ENCODE measurements at regions not wholly inside any gene's neighbourhood (a gene's known extent, or its start where the extent isn't known, plus 50 kb on each side); places are given as distances from the start of the nearest gene placed in this dataset.

DNA sequence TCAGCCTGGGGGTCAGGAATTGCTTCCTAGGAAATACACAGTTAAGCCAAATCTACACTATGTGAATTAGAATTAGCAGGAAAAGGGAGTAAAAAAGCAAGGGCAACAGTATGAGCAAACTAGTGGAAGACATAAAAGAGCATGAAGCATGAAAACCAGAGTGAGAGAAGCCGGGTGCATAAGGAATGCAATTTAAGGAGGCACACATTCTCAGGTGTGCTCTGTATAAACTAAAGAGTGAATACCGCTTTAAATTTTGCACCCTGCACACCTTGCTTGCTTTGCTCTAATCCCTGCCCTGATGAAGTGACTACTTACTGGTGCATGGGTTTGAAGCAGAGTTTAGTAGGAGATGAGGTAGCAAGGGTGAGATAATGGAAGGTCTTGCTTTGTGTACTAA lies 65.7 kb upstream of the EPHA4 start:
- no peak overlapping the region for H3K4me3 ChIP-seq (ENCODE audit: control insufficient read depth, low read depth, low read length)
- TF ChIP-seq, protein P1, sequence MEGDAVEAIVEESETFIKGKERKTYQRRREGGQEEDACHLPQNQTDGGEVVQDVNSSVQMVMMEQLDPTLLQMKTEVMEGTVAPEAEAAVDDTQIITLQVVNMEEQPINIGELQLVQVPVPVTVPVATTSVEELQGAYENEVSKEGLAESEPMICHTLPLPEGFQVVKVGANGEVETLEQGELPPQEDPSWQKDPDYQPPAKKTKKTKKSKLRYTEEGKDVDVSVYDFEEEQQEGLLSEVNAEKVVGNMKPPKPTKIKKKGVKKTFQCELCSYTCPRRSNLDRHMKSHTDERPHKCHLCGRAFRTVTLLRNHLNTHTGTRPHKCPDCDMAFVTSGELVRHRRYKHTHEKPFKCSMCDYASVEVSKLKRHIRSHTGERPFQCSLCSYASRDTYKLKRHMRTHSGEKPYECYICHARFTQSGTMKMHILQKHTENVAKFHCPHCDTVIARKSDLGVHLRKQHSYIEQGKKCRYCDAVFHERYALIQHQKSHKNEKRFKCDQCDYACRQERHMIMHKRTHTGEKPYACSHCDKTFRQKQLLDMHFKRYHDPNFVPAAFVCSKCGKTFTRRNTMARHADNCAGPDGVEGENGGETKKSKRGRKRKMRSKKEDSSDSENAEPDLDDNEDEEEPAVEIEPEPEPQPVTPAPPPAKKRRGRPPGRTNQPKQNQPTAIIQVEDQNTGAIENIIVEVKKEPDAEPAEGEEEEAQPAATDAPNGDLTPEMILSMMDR (conservative IDR thresholded peaks at IDR 0.05; ENCODE audit: control insufficient read depth, insufficient read depth, low read depth, low read length) = no peak
- no peak for DNase-seq (ENCODE audit: low read depth)

DNA sequence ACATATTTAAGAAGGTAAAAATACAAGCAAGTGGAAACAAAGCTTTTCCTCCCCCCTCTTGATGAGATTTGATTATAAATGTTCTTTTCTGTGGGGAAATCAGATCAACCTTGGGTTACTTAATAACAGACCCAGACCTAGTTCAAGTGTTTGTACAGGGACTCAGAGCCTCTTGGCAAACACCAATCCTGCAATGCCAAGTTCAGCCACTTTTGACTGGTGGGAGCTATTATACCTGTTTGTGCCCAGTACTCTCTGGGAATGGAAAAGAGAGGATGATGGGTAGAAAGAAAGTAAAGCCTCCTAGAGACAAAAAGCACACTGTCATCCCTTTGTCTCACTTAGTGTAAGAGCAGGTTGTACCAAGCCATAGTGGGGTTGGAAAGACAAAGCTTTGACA lies 63.8 kb upstream of the EPHA4 start:
- DNase-seq (ENCODE audit: low read depth) = no peak
- no peak overlapping the region for H3K4me3 ChIP-seq (ENCODE audit: control insufficient read depth, low read depth, low read length)
- TF ChIP-seq, protein P1 (conservative IDR thresholded peaks at IDR 0.05; ENCODE audit: control insufficient read depth, insufficient read depth, low read depth, low read length) = no peak

DNA sequence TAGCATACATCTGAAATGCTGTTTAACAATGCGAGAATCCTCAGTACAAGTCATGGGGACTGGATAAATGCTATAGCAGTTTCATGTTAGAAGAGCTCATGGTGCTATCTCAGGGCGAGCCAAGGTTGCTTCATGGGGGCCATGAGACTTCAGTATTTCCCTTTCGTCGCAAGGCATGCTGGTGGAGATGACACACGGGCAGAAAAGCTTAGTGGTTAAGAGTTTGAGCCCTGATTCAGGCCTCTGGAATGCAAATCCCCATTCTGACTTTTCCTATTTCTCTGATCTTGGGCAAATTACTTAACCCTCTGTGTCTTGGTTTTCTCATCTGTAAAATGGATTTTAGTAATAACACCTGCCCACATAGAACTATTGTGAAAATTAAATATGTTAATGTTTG lies 57.4 kb upstream of the EPHA4 start:
- H3K4me3 ChIP-seq (ENCODE audit: control insufficient read depth, low read depth, low read length) = no peak overlapping the region
- TF ChIP-seq, protein P1 (conservative IDR thresholded peaks at IDR 0.05; ENCODE audit: control insufficient read depth, insufficient read depth, low read depth, low read length) = no peak
- DNase-seq (ENCODE audit: low read depth) = peak; percentile 80

DNA sequence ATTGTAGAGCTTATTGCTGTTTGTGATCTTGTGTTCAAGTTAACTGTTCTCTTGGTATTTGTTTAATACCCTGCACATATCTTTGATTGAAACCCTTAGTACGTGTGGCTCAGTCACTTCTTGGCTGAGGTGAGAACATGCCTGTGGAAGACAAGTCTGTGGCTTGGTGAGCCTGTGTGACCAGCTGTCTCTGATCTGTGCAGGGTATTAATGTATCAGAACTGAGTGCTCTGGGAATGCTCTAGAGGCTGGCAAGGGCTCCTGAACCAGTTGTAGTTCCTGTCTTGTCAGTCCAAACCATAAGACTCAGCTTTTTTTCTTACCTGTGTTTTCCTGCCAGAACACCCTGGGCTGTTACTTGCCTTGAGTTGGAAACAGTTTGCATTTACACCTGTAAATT lies 52.4 kb upstream of the EPHA4 start:
- no peak for DNase-seq (ENCODE audit: low read depth)
- TF ChIP-seq, protein P1 (conservative IDR thresholded peaks at IDR 0.05; ENCODE audit: control insufficient read depth, insufficient read depth, low read depth, low read length) = no peak
- no peak overlapping the region for H3K4me3 ChIP-seq (ENCODE audit: control insufficient read depth, low read depth, low read length)
